ENCODE measurements at regions not wholly inside any gene's neighbourhood (a gene's known extent, or its start where the extent isn't known, plus 50 kb on each side); places are given as distances from the start of the nearest gene placed in this dataset.

- intact Hi-C loops (cut with micrococcal nuclease; ENCODE audit: unreplicated experiment) = no loop called here
- Histone ChIP-seq H3K4me3 (no peak overlapping the region), H3K27ac (ENCODE audit: control insufficient read depth, insufficient read depth) (no peak overlapping the region), H3K79me2 (ENCODE audit: control insufficient read depth, insufficient read depth, low read length) (no peaks in the 10 kb centered on the region), H3K4me2 (ENCODE audit: control insufficient read depth, insufficient read depth) (no peak overlapping the region), H3K4me1 (ENCODE audit: control insufficient read depth, insufficient read depth, low read length) (no peaks in the 10 kb centered on the region), H3K27me3 (replicated peaks in 1 of 2; ENCODE audit: control insufficient read depth in 2 of 2, insufficient read depth in 2 of 2, low read length in 1 of 2) (no peaks in the 10 kb centered on the region; a peak in 1 of 4 replicates), H3K36me3 (ENCODE audit: control insufficient read depth in 2 of 2, insufficient read depth in 2 of 2, low read length in 1 of 2) (no peaks in the 10 kb centered on the region), H3K9ac (ENCODE audit: control insufficient read depth, insufficient read depth, low read length) (no peak overlapping the region), H4K20me1 (ENCODE audit: control insufficient read depth, insufficient read depth) (no peaks in the 10 kb centered on the region), H2AFZ (ENCODE audit: control insufficient read depth, low read depth, low read length) (no peak overlapping the region), H3K9me3 (replicated peaks; ENCODE audit: control insufficient read depth, insufficient read depth, low read length) (no peaks in the 10 kb centered on the region)
- BruUV-seq (replicated peaks) = no TSS peak
- ChIA-PET RAD21 (ENCODE audit: unreplicated experiment) (no interaction called here), CTCF (no interaction called here), POLR2A (no interaction called here), SMC1A (ENCODE audit: uncharacterized antibody, unreplicated experiment) (no interaction called here)
- DNase-seq (ENCODE audit: low read depth, low spot score) = no peak
- in situ Hi-C loops (cut with MboI) = no loop called here
- ATAC-seq = no peak
- no peak for FAIRE-seq
- TF ChIP-seq RUNX3 (IDR thresholded peaks at IDR 0.05; ENCODE audit: low read length) = no peak
- no peak for TF ChIP-seq TAF1 (IDR thresholded peaks at IDR 0.05; ENCODE audit: borderline replicate concordance, low read depth, low read length)
- no peak for TF ChIP-seq ZNF217 (IDR thresholded peaks at IDR 0.05)
- no peak for TF ChIP-seq HDGF (IDR thresholded peaks at IDR 0.05)
- TF ChIP-seq ZNF622 (IDR thresholded peaks at IDR 0.05) = no peak
- no peak for TF ChIP-seq CREM (IDR thresholded peaks at IDR 0.05; ENCODE audit: low read depth)
- no peak for TF ChIP-seq IKZF1 (conservative IDR thresholded peaks at IDR 0.05)
- TF ChIP-seq POLR2AphosphoS5 (IDR thresholded peaks at IDR 0.05; ENCODE audit: low read length) = no peak
- TF ChIP-seq BCL3 (IDR thresholded peaks at IDR 0.05; ENCODE audit: borderline replicate concordance, insufficient read depth, low read depth, low read length, poor library complexity, severe bottlenecking) = no peak
- no peak for TF ChIP-seq YBX1 (IDR thresholded peaks at IDR 0.05)
- no peak for TF ChIP-seq SKIL (IDR thresholded peaks at IDR 0.05; ENCODE audit: low read depth, poor library complexity, severe bottlenecking)
Observed at GRCh38 chrX:22689290-22689689, 310.5 kb upstream of the DDX53 start.
